CD14-positive monocyte (primary cell): ENCODE measurements at regions not wholly inside any gene's neighbourhood (a gene's known extent, or its start where the extent isn't known, plus 50 kb on each side); places are given as distances from the start of the nearest gene placed in this dataset.

Source experiments
- DNase-seq, 3 donors: peaks; one replicate each; pipeline ENCODE4 v3.0.0-alpha.2; 2011 to 2022
- H2AFZ ChIP-seq: 2 replicates; pipeline ENCODE4 v1.6.0; 2012; ENCODE audit warnings: mild to moderate bottlenecking, low read depth, low read length, inconsistent platforms; ENCODE audit not compliant: insufficient read depth, poor library complexity, severe bottlenecking
- H3K27ac ChIP-seq, 2 donors: 1 replicate in 1 of 2; 2 replicates in 1 of 2; pipeline ENCODE4 v1.5.1; 2012 to 2013; ENCODE audit warnings: low read length in 2 of 2, control low read depth in 1 of 2, inconsistent platforms in 1 of 2, low read depth in 1 of 2, mild to moderate bottlenecking in 1 of 2
- H3K27me3 ChIP-seq, 2 donors: one replicate each; pipeline versions ENCODE4 v1.6.0 to v1.6.1; 2011 to 2013; ENCODE audit warnings: low read length in 2 of 2; ENCODE audit not compliant: control insufficient read depth in 2 of 2, insufficient read depth in 2 of 2
- H3K36me3 ChIP-seq, 2 donors: replicated peaks in 1 of 2; 1 replicate in 1 of 2; 2 replicates in 1 of 2; pipeline versions ENCODE4 v1.5.1 to v1.6.1; 2012 to 2013; ENCODE audit warnings: low read length in 2 of 2, control low read depth in 1 of 2, inconsistent platforms in 1 of 2, mild to moderate bottlenecking in 1 of 2; ENCODE audit not compliant: insufficient read depth in 2 of 2, control insufficient read depth in 1 of 2
- H3K4me1 ChIP-seq, 2 donors: 1 replicate in 1 of 2; 2 replicates in 1 of 2; pipeline versions ENCODE4 v1.5.1 to v1.6.1; 2012 to 2013; ENCODE audit warnings: low read length in 2 of 2, control low read depth in 1 of 2, inconsistent platforms in 1 of 2, mild to moderate bottlenecking in 1 of 2, moderate library complexity in 1 of 2; ENCODE audit not compliant: insufficient read depth in 2 of 2, control insufficient read depth in 1 of 2
- H3K4me2 ChIP-seq: replicated peaks from 2 replicates; pipeline ENCODE3; 2012; ENCODE audit warnings: low read length, moderate library complexity, mild to moderate bottlenecking; ENCODE audit not compliant: poor library complexity, severe bottlenecking; ENCODE audit errors: extremely low read depth
- H3K4me3 ChIP-seq, 3 experiments: fragments of 200-600 bp in 1 of 3; sonication (generic) in 1 of 3; replicated peaks in 1 of 3; 1 replicate in 2 of 3; 2 replicates in 1 of 3; pipeline ENCODE4 v1.5.1; 2011 to 2013; ENCODE audit warnings: low read length in 3 of 3, mild to moderate bottlenecking in 3 of 3, control low read depth in 2 of 3, low read depth in 2 of 3, inconsistent platforms in 1 of 3, moderate library complexity in 1 of 3
- H3K79me2 ChIP-seq: 2 replicates; pipeline ENCODE4 v1.6.0; 2012; ENCODE audit warnings: mild to moderate bottlenecking, control low read depth, inconsistent platforms, low read length, moderate library complexity; ENCODE audit not compliant: insufficient read depth
- H3K9ac ChIP-seq: 2 replicates; pipeline ENCODE4 v1.6.0; 2017; ENCODE audit warnings: low read length, mild to moderate bottlenecking; ENCODE audit not compliant: insufficient read depth, poor library complexity, severe bottlenecking
- H3K9me3 ChIP-seq, 2 donors: replicated peaks in 1 of 2; 1 replicate in 1 of 2; 2 replicates in 1 of 2; pipeline versions ENCODE4 v1.5.1 to v1.6.1; 2012 to 2013; ENCODE audit warnings: low read length in 2 of 2, control low read depth in 1 of 2; ENCODE audit not compliant: control insufficient read depth in 1 of 2, insufficient read depth in 1 of 2
- H4K20me1 ChIP-seq: 2 replicates; pipeline ENCODE4 v1.6.0; 2012; ENCODE audit warnings: mild to moderate bottlenecking, low read length, control low read depth, moderate library complexity; ENCODE audit not compliant: insufficient read depth
- H3K27ac Mint-ChIP-seq, 7 donors: one replicate each; pipeline ENCODE4 v1.8.0; 2020; ENCODE audit warnings: mild to moderate bottlenecking in 7 of 7, mixed read lengths in 7 of 7, moderate library complexity in 6 of 7, inconsistent platforms in 2 of 7
- H3K27me3 Mint-ChIP-seq, 3 donors: one replicate each; pipeline ENCODE4 v1.8.0; 2021 to 2022; ENCODE audit warnings: low read depth in 3 of 3, mild to moderate bottlenecking in 3 of 3, mixed read lengths in 3 of 3, moderate library complexity in 3 of 3, inconsistent platforms in 1 of 3
- H3K36me3 Mint-ChIP-seq, 2 donors: one replicate each; pipeline ENCODE4 v1.8.0; 2020; ENCODE audit warnings: mixed read lengths in 2 of 2, inconsistent platforms in 1 of 2, mild to moderate bottlenecking in 1 of 2
- H3K4me1 Mint-ChIP-seq: one replicate; pipeline ENCODE4 v1.8.0; 2020; ENCODE audit warnings: mild to moderate bottlenecking, mixed read lengths
- H3K4me3 Mint-ChIP-seq, 2 donors: one replicate each; pipeline ENCODE4 v1.8.0; 2020; ENCODE audit warnings: mild to moderate bottlenecking in 2 of 2, mixed read lengths in 2 of 2, moderate library complexity in 1 of 2
- H3K9me3 Mint-ChIP-seq, 7 donors: one replicate each; pipeline ENCODE4 v1.8.0; 2020 to 2022; ENCODE audit warnings: mixed read lengths in 7 of 7, mild to moderate bottlenecking in 6 of 7, moderate library complexity in 6 of 7, inconsistent platforms in 2 of 7
- WGBS: methylation state at CpG from one replicate; pipeline ENCODE4 v1.1.5; 2013; ENCODE audit warnings: missing lambda C conversion rate; ENCODE audit not compliant: insufficient coverage; 5-methylcytosine and 5-hydroxymethylcytosine counted together
- intact Hi-C, 2 donors: fragments of 100-400 bp; cut with micrococcal nuclease; formaldehyde crosslinking; loops; one replicate each; pipeline versions ENCODE4 v1.15.0 to v1.15.1; 2023
- TF ChIP-seq, protein P1 (sequence below): fragments of 200-600 bp; IDR thresholded peaks from one replicate; pipeline ENCODE4 v1.8.0; 2022; ENCODE audit warnings: antibody characterized with exemption, mild to moderate bottlenecking

- no peaks in the 10 kb centered on the region for H3K79me2 ChIP-seq
- H3K4me3 ChIP-seq: no peak overlapping the region
- no peaks in the 10 kb centered on the region for H3K9me3 ChIP-seq
- H2AFZ ChIP-seq: no peak overlapping the region
- Mint-ChIP-seq H3K4me1 (no peaks in the 10 kb centered on the region), H3K9me3 (peaks cover 0 to 6% (median 2%) of the 10 kb centered on the region in 7 donors), H3K4me3 (no peak overlapping the region), H3K27me3 (no peaks in the 10 kb centered on the region), H3K27ac (no peak overlapping the region), H3K36me3 (peaks cover 22 to 48% of the 10 kb centered on the region in 2 donors)
- no peak overlapping the region for H3K27ac ChIP-seq
- TF ChIP-seq, protein P1, sequence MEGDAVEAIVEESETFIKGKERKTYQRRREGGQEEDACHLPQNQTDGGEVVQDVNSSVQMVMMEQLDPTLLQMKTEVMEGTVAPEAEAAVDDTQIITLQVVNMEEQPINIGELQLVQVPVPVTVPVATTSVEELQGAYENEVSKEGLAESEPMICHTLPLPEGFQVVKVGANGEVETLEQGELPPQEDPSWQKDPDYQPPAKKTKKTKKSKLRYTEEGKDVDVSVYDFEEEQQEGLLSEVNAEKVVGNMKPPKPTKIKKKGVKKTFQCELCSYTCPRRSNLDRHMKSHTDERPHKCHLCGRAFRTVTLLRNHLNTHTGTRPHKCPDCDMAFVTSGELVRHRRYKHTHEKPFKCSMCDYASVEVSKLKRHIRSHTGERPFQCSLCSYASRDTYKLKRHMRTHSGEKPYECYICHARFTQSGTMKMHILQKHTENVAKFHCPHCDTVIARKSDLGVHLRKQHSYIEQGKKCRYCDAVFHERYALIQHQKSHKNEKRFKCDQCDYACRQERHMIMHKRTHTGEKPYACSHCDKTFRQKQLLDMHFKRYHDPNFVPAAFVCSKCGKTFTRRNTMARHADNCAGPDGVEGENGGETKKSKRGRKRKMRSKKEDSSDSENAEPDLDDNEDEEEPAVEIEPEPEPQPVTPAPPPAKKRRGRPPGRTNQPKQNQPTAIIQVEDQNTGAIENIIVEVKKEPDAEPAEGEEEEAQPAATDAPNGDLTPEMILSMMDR: no peak
- intact Hi-C loops: no loop called here
- H3K9ac ChIP-seq: no peak overlapping the region
- no peak for DNase-seq
- no peaks in the 10 kb centered on the region for H3K27me3 ChIP-seq
- H3K36me3 ChIP-seq: peaks cover 0 to 26% of the 10 kb centered on the region in 2 donors
- H4K20me1 ChIP-seq: no peaks in the 10 kb centered on the region
- H3K4me1 ChIP-seq: no peaks in the 10 kb centered on the region
- no peak overlapping the region for H3K4me2 ChIP-seq
- 100% methylated on average over 1 of the region's 2 CpGs for WGBS
Observed at GRCh38 chr5:93956006-93956405, 214.6 kb upstream of the POU5F2 start.

DNA sequence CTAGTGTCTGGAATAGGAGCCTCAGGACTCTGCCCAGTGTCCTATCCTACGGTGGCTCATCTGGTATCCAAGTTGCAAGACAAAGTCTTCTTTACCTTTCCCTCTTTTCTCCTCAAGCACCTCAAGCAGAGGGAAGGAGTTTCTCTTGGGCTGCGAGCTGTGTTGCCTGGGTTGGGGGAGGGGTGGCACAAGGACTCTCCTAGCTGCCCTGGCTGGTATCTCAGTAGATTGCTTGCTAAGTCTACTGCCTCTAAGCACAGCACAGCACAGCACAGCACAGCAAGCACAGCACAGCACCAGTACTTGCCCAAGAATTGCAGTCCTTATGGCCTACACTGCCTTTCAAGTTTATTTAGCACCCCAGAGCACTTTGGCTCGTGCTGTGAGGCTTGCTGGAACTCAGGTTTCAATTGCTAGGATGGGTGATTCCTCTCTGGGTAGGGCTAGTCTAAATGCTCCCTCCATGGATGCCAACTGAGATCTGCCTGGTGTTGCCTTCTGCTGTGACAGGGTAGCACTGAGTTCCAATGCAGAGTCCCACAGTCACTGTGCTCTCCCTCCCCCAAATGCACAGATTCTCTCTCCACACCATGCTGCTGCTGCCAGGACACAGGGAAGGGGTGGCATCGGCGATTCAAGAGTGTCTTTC lies 213.1 kb upstream of the POU5F2 start:
- no peaks in the 10 kb centered on the region for H3K4me1 Mint-ChIP-seq
- TF ChIP-seq, protein P1: no peak
- no peaks in the 10 kb centered on the region for H4K20me1 ChIP-seq
- peaks cover 0 to 5% of the 10 kb centered on the region in 2 donors for H3K9me3 ChIP-seq
- no peaks in the 10 kb centered on the region for H3K27me3 ChIP-seq
- H3K9me3 Mint-ChIP-seq: peaks cover 2 to 13% (median 4%) of the 10 kb centered on the region in 7 donors
- no peaks in the 10 kb centered on the region for H3K27me3 Mint-ChIP-seq
- H3K4me3 ChIP-seq: no peak overlapping the region
- no peak overlapping the region for H3K9ac ChIP-seq
- WGBS: 100% methylated on average over 4 of the region's 5 CpGs
- no peak overlapping the region for H2AFZ ChIP-seq
- H3K4me1 ChIP-seq: no peaks in the 10 kb centered on the region
- H3K27ac ChIP-seq: no peak overlapping the region
- H3K27ac Mint-ChIP-seq: no peak overlapping the region
- no peak overlapping the region for H3K4me2 ChIP-seq
- intact Hi-C loops: no loop called here
- H3K4me3 Mint-ChIP-seq: no peak overlapping the region
- peaks cover 22 to 46% of the 10 kb centered on the region in 2 donors for H3K36me3 Mint-ChIP-seq
- no peaks in the 10 kb centered on the region for H3K79me2 ChIP-seq
- peaks cover 0 to 26% of the 10 kb centered on the region in 2 donors for H3K36me3 ChIP-seq
- no peak for DNase-seq
